ENCODE measurements at regions not wholly inside any gene's neighbourhood (a gene's known extent, or its start where the extent isn't known, plus 50 kb on each side); places are given as distances from the start of the nearest gene placed in this dataset.

- no peak for DNase-seq (ENCODE audit: low read depth, low spot score)
- in situ Hi-C loops (cut with HindIII; ENCODE audit: low sequenced_read_pairs): no loop called here
- TF ChIP-seq, protein P1, sequence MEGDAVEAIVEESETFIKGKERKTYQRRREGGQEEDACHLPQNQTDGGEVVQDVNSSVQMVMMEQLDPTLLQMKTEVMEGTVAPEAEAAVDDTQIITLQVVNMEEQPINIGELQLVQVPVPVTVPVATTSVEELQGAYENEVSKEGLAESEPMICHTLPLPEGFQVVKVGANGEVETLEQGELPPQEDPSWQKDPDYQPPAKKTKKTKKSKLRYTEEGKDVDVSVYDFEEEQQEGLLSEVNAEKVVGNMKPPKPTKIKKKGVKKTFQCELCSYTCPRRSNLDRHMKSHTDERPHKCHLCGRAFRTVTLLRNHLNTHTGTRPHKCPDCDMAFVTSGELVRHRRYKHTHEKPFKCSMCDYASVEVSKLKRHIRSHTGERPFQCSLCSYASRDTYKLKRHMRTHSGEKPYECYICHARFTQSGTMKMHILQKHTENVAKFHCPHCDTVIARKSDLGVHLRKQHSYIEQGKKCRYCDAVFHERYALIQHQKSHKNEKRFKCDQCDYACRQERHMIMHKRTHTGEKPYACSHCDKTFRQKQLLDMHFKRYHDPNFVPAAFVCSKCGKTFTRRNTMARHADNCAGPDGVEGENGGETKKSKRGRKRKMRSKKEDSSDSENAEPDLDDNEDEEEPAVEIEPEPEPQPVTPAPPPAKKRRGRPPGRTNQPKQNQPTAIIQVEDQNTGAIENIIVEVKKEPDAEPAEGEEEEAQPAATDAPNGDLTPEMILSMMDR (IDR thresholded peaks at IDR 0.05; ENCODE audit: low read depth, low read length): no peak
- H3K4me3 ChIP-seq (ENCODE audit: low read depth, low read length): no peak overlapping the region
Observed at GRCh38 chr17:79295307-79295706, 220.7 kb downstream of the ENGASE start.

DNA sequence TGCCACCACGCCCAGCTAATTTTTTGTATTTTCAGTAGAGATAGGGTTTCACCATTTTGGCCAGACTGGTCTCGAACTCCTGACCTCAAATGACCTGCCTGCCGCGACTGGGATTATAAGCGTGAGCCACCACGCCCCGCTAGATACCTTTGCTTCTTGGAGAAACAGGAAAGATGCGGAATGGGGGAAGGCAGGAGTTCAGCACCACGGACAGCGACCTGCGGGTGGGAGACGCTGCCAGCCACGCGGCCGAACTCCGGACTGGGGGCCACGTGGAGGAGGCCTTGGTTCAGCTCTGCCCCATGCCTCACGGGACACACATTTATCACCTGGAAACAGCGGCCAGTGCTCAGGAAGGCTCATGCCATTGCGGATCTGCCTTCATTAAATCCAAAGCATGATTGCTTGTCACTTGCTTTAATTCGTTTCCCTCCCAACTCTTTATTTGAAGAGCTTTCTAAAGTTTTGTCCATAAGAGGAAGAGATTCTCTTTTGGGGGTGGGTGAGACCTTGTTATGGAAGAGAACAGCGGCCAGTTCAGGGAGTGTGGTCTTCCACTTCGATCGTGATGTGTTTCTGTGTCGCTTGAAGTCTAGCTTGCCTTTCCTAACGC, 219.9 kb downstream of the ENGASE start:
- peak; percentile 28 for DNase-seq (ENCODE audit: low read depth, low spot score)
- TF ChIP-seq, protein P1 (IDR thresholded peaks at IDR 0.05; ENCODE audit: low read depth, low read length): no peak
- H3K4me3 ChIP-seq (ENCODE audit: low read depth, low read length): no peak overlapping the region
- in situ Hi-C loops (cut with HindIII; ENCODE audit: low sequenced_read_pairs): no loop called here

- DNase-seq (ENCODE audit: low read depth, low spot score): no peak
- in situ Hi-C loops (cut with HindIII; ENCODE audit: low sequenced_read_pairs): no loop called here
- H3K4me3 ChIP-seq (ENCODE audit: low read depth, low read length): no peak overlapping the region
- TF ChIP-seq, protein P1 (IDR thresholded peaks at IDR 0.05; ENCODE audit: low read depth, low read length): no peak
Observed at GRCh38 chr17:79292501-79292900, 217.9 kb downstream of the ENGASE start.

DNA sequence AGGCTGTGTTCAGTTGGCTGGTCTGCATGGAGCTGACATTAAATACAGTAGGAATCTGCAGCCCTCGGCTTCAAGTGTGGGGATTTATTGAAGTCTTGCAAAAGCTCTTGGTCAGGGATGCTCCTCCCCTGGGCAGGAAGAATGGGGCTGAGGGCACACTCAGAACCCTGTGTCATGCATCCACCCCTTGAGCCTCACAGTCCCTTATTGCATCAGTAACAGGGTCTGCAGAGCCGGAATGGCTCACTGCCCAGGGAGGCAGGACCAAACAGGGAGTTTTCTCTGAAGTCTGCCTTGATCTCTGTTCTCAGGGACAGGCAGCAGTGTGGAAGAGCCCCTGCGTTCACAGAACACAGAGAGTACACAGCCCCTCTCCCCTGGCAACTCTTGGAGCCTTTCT, 216.8 kb downstream of the ENGASE start:
- no peak for DNase-seq (ENCODE audit: low read depth, low spot score)
- in situ Hi-C loops (cut with HindIII; ENCODE audit: low sequenced_read_pairs): no loop called here
- TF ChIP-seq, protein P1 (IDR thresholded peaks at IDR 0.05; ENCODE audit: low read depth, low read length): no peak

GRCh38 chr17:79290726-79291125, 216.1 kb downstream of the ENGASE start:
- no peak overlapping the region for H3K4me3 ChIP-seq (ENCODE audit: low read depth, low read length)
- DNase-seq (ENCODE audit: low read depth, low spot score): no peak
- in situ Hi-C loops (cut with HindIII; ENCODE audit: low sequenced_read_pairs): no loop called here
- TF ChIP-seq, protein P1 (IDR thresholded peaks at IDR 0.05; ENCODE audit: low read depth, low read length): no peak

More for the DNA sequence above, 216.8 kb downstream of the ENGASE start:
- no peak overlapping the region for H3K4me3 ChIP-seq (ENCODE audit: low read depth, low read length)

- TF ChIP-seq, protein P1 (IDR thresholded peaks at IDR 0.05; ENCODE audit: low read depth, low read length): no peak
- H3K4me3 ChIP-seq (ENCODE audit: low read depth, low read length): no peak overlapping the region
- no peak for DNase-seq (ENCODE audit: low read depth, low spot score)
- in situ Hi-C loops (cut with HindIII; ENCODE audit: low sequenced_read_pairs): no loop called here
Observed at GRCh38 chr17:79288950-79289349, 214.3 kb downstream of the ENGASE start.
